CD4-positive, alpha-beta T cell (primary cell): ENCODE measurements at regions not wholly inside any gene's neighbourhood (a gene's known extent, or its start where the extent isn't known, plus 50 kb on each side); places are given as distances from the start of the nearest gene placed in this dataset.

Experiments
- ATAC-seq: fragments of 200-7000 bp; cut with Tn5 transposase; one replicate; pipeline ENCODE4 v1.10.0; 2022; ENCODE audit warnings: mild to moderate bottlenecking; ENCODE audit not compliant: poor library complexity
- CTCF ChIA-PET: fragments of 350-600 bp; sonication (Branson Sonifier 250); formaldehyde crosslinking; loops from one replicate; lab custom pipeline; 2021; ENCODE audit warnings: antibody characterized with exemption, inconsistent platforms; lab: Charles Lee
- POLR2A ChIA-PET: fragments of 350-600 bp; sonication (Branson Sonifier 250); formaldehyde crosslinking; loops from one replicate; lab custom pipeline; 2021; ENCODE audit warnings: antibody characterized with exemption, inconsistent platforms; lab: Charles Lee
- DNase-seq, 14 experiments: peaks; one replicate each; pipeline ENCODE4 v3.0.0-alpha.2; 2013 to 2020; ENCODE audit warnings: mixed read lengths in 2 of 14
- H3K27ac ChIP-seq, 2 donors: one replicate each; pipeline versions ENCODE4 v1.5.1 to v1.7.0; 2013; ENCODE audit warnings: low read length in 2 of 2, low read depth in 1 of 2, mild to moderate bottlenecking in 1 of 2
- H3K27me3 ChIP-seq, 2 experiments: 1 replicate in 1 of 2; 2 replicates in 1 of 2; pipeline versions ENCODE4 v1.6.1 to v1.7.0; 2013; ENCODE audit warnings: low read length in 2 of 2, control low read depth in 1 of 2, mild to moderate bottlenecking in 1 of 2, moderate library complexity in 1 of 2; ENCODE audit not compliant: insufficient read depth in 2 of 2, control insufficient read depth in 1 of 2
- H3K36me3 ChIP-seq: one replicate; pipeline ENCODE4 v1.6.1; 2013; ENCODE audit warnings: low read length, control low read depth; ENCODE audit not compliant: insufficient read depth
- H3K4me1 ChIP-seq: one replicate; pipeline ENCODE4 v1.6.1; 2013; ENCODE audit warnings: low read length, control low read depth; ENCODE audit not compliant: insufficient read depth
- H3K4me3 ChIP-seq: one replicate; pipeline ENCODE4 v1.5.1; 2013; ENCODE audit warnings: mild to moderate bottlenecking, low read length, moderate library complexity
- H3K9me3 ChIP-seq, 2 experiments: 1 replicate in 1 of 2; 2 replicates in 1 of 2; pipeline versions ENCODE4 v1.6.1 to v1.7.0; 2013; ENCODE audit warnings: low read length in 2 of 2, mild to moderate bottlenecking in 2 of 2, control low read depth in 1 of 2, moderate library complexity in 1 of 2; ENCODE audit not compliant: control insufficient read depth in 1 of 2, insufficient read depth in 1 of 2
- H3K27ac Mint-ChIP-seq: one replicate; pipeline ENCODE4 v1.8.0; 2020; ENCODE audit warnings: mixed read lengths
- H3K27me3 Mint-ChIP-seq: one replicate; pipeline ENCODE4 v1.8.0; 2021; ENCODE audit warnings: mixed read lengths
- H3K36me3 Mint-ChIP-seq: one replicate; pipeline ENCODE4 v1.8.0; 2021; ENCODE audit warnings: low read depth, mixed read lengths
- H3K4me1 Mint-ChIP-seq: one replicate; pipeline ENCODE4 v1.8.0; 2021; ENCODE audit warnings: low read depth, mixed read lengths
- H3K4me3 Mint-ChIP-seq: one replicate; pipeline ENCODE4 v1.8.0; 2020; ENCODE audit warnings: mild to moderate bottlenecking, mixed read lengths
- H3K9me3 Mint-ChIP-seq: one replicate; pipeline ENCODE4 v1.8.0; 2020; ENCODE audit warnings: mixed read lengths
- CTCF ChIP-seq: fragments of 200-600 bp; IDR thresholded peaks from one replicate; pipeline ENCODE4 v1.8.0; 2022; ENCODE audit warnings: antibody characterized with exemption, mild to moderate bottlenecking
- intact Hi-C, 2 experiments: fragments of 100-400 bp; cut with DNase I in 1 of 2; cut with micrococcal nuclease in 1 of 2; formaldehyde crosslinking; loops; one replicate each; pipeline versions ENCODE4 v1.15.1 to v1.9.0; 2023 to 2025; cut with DNase I, micrococcal nuclease

GRCh38 chr12:115693970-115694369 lies 583.5 kb downstream of the MED13L start:
- Histone ChIP-seq H3K4me3 (no peak overlapping the region), H3K27ac (no peak overlapping the region), H3K4me1 (no peaks in the 10 kb centered on the region), H3K27me3 (no peaks in the 10 kb centered on the region), H3K9me3 (peaks cover 0 to 5% of the 10 kb centered on the region in 2 experiments), H3K36me3 (no peaks in the 10 kb centered on the region)
- Mint-ChIP-seq H3K27ac (no peak overlapping the region), H3K4me3 (no peak overlapping the region), H3K9me3 (peaks cover 3% of the 10 kb centered on the region), H3K36me3 (no peaks in the 10 kb centered on the region), H3K4me1 (no peaks in the 10 kb centered on the region), H3K27me3 (peaks cover 12% of the 10 kb centered on the region)
- no peak for TF ChIP-seq CTCF
- DNase-seq (no peak), ATAC-seq (no peak)
- ChIA-PET POLR2A (no interaction called here), CTCF (no interaction called here)
- intact Hi-C loops: no loop called here

GRCh38 chr12:115691123-115691522 lies 586.4 kb downstream of the MED13L start:
- Histone ChIP-seq H3K9me3 (peaks cover 0 to 4% of the 10 kb centered on the region in 2 experiments), H3K27me3 (no peaks in the 10 kb centered on the region), H3K4me3 (no peak overlapping the region), H3K27ac (no peak overlapping the region), H3K36me3 (no peaks in the 10 kb centered on the region), H3K4me1 (no peaks in the 10 kb centered on the region)
- Mint-ChIP-seq H3K36me3 (no peaks in the 10 kb centered on the region), H3K9me3 (peaks cover 3% of the 10 kb centered on the region), H3K4me3 (no peak overlapping the region), H3K27ac (no peak overlapping the region), H3K27me3 (peaks cover 24% of the 10 kb centered on the region), H3K4me1 (no peaks in the 10 kb centered on the region)
- ATAC-seq: no peak
- no peak for DNase-seq
- TF ChIP-seq CTCF: no peak
- intact Hi-C loops: no loop called here
- POLR2A ChIA-PET: no interaction called here
- CTCF ChIA-PET: no interaction called here

GRCh38 chr12:115687094-115687493 lies 590.4 kb downstream of the MED13L start:
- CTCF ChIA-PET: no interaction called here
- H3K4me3 Mint-ChIP-seq: no peak overlapping the region
- H3K27me3 ChIP-seq: no peaks in the 10 kb centered on the region
- no peak overlapping the region for H3K27ac ChIP-seq
- no peaks in the 10 kb centered on the region for H3K36me3 Mint-ChIP-seq
- no peaks in the 10 kb centered on the region for H3K4me1 Mint-ChIP-seq
- no peak overlapping the region for H3K27ac Mint-ChIP-seq
- TF ChIP-seq CTCF: no peak
- ATAC-seq (no peak), DNase-seq (no peak)
- POLR2A ChIA-PET: no interaction called here
- H3K36me3 ChIP-seq: no peaks in the 10 kb centered on the region
- no peak overlapping the region for H3K4me3 ChIP-seq
- peaks cover 5% of the 10 kb centered on the region for H3K9me3 Mint-ChIP-seq
- H3K9me3 ChIP-seq: peaks cover 0 to 4% of the 10 kb centered on the region in 2 experiments
- H3K4me1 ChIP-seq: no peaks in the 10 kb centered on the region
- intact Hi-C loops: no loop called here
- H3K27me3 Mint-ChIP-seq: peaks cover 20% of the 10 kb centered on the region
